Effector CD8-positive, alpha-beta T cell (primary cell): ENCODE measurements at regions not wholly inside any gene's neighbourhood (a gene's known extent, or its start where the extent isn't known, plus 50 kb on each side); places are given as distances from the start of the nearest gene placed in this dataset.
"Not testable (repeated sequence)": the region's sequence is repeated elsewhere in the genome, so short reads cannot be mapped to it uniquely, and the experiment has no call there.

ENCODE experiments used
- DNase-seq: peaks from one replicate; lab custom pipeline; 2025; lab: John Stamatoyannopoulos, UW

GRCh38 chr6:30832864-30833263 lies 51.5 kb upstream of the DDR1 start:
- no peak for DNase-seq

- no peak for DNase-seq
Measured at GRCh38 chr6:30830438-30830837, 53.9 kb upstream of the DDR1 start.

GRCh38 chr6:30829639-30830255 lies 54.6 kb upstream of the DDR1 start:
- no peak for DNase-seq

GRCh38 chr6:30829033-30829432 lies 55.3 kb upstream of the DDR1 start:
- DNase-seq: no peak

GRCh38 chr6:30828027-30828962 lies 56.0 kb upstream of the DDR1 start:
- peak; percentile 69 for DNase-seq

- DNase-seq: no peak
Measured at GRCh38 chr6:30826961-30827342, 57.4 kb upstream of the DDR1 start.

- no peak for DNase-seq
Measured at GRCh38 chr6:30824698-30825097, 59.6 kb upstream of the DDR1 start.

- DNase-seq: no peak
Measured at GRCh38 chr6:30823534-30823865, 60.8 kb upstream of the DDR1 start.

- DNase-seq: no peak
Measured at GRCh38 chr6:30821862-30822784, 62.2 kb upstream of the DDR1 start.

- DNase-seq: no peak
Measured at GRCh38 chr6:30820193-30820592, 64.1 kb upstream of the DDR1 start.

- no peak for DNase-seq
Measured at GRCh38 chr6:30819297-30819917, 64.9 kb upstream of the DDR1 start.

- DNase-seq: no peak
Measured at GRCh38 chr6:30818391-30818841, 65.9 kb upstream of the DDR1 start.

GRCh38 chr6:30816791-30817739 lies 67.3 kb upstream of the DDR1 start:
- no peak for DNase-seq

- not testable (repeated sequence) for DNase-seq
Measured at GRCh38 chr6:30816296-30816695, 68.0 kb upstream of the DDR1 start.

GRCh38 chr6:30815041-30815742 lies 69.1 kb upstream of the DDR1 start:
- DNase-seq: not testable (repeated sequence)

- DNase-seq: no peak
Measured at GRCh38 chr6:30814146-30815040, 69.9 kb upstream of the DDR1 start.

- no peak for DNase-seq
Measured at GRCh38 chr6:30813631-30814145, 69.3 kb upstream of the IER3 start.

GRCh38 chr6:30810813-30811339 lies 66.5 kb upstream of the IER3 start:
- no peak for DNase-seq
